ENCODE measurements at regions not wholly inside any gene's neighbourhood (a gene's known extent, or its start where the extent isn't known, plus 50 kb on each side); places are given as distances from the start of the nearest gene placed in this dataset.
A peak's percentile ranks its signal among the peaks of the same experiment; 100 is the strongest.
"Not testable (repeated sequence)": the region's sequence is repeated elsewhere in the genome, so short reads cannot be mapped to it uniquely, and the experiment has no call there.

GRCh38 chr6:153312634-153313033 lies 181.6 kb upstream of the RGS17 start:
- DNase-seq (ENCODE audit: low read depth): peak; percentile 56
- TF ChIP-seq CTCF (IDR thresholded peaks at IDR 0.05; ENCODE audit: control insufficient read depth, extremely low read depth, insufficient read depth): peak; percentile 77

GRCh38 chr6:153309651-153310050 lies 178.6 kb upstream of the RGS17 start:
- TF ChIP-seq CTCF (IDR thresholded peaks at IDR 0.05; ENCODE audit: control insufficient read depth, extremely low read depth, insufficient read depth): no peak
- H3K4me3 ChIP-seq (ENCODE audit: low read depth, low read length): no peak overlapping the region
- DNase-seq (ENCODE audit: low read depth): no peak

More at GRCh38 chr6:153312634-153313033, 181.6 kb upstream of the RGS17 start:
- no peak overlapping the region for H3K4me3 ChIP-seq (ENCODE audit: low read depth, low read length)

GRCh38 chr6:153302133-153302532 lies 171.1 kb upstream of the RGS17 start:
- no peak for DNase-seq (ENCODE audit: low read depth)
- H3K4me3 ChIP-seq (ENCODE audit: low read depth, low read length): no peak overlapping the region
- no peak for TF ChIP-seq CTCF (IDR thresholded peaks at IDR 0.05; ENCODE audit: control insufficient read depth, extremely low read depth, insufficient read depth)

GRCh38 chr6:153301602-153302001 lies 170.5 kb upstream of the RGS17 start:
- no peak overlapping the region for H3K4me3 ChIP-seq (ENCODE audit: low read depth, low read length)
- no peak for TF ChIP-seq CTCF (IDR thresholded peaks at IDR 0.05; ENCODE audit: control insufficient read depth, extremely low read depth, insufficient read depth)
- no peak for DNase-seq (ENCODE audit: low read depth)

- not testable (repeated sequence) for H3K4me3 ChIP-seq (ENCODE audit: low read depth, low read length); DNase-seq (ENCODE audit: low read depth)
Measured at GRCh38 chr6:153282456-153282855, 151.4 kb upstream of the RGS17 start.

GRCh38 chr6:153275997-153276396 lies 144.9 kb upstream of the RGS17 start:
- H3K4me3 ChIP-seq (ENCODE audit: low read depth, low read length): no peak overlapping the region
- TF ChIP-seq CTCF (IDR thresholded peaks at IDR 0.05; ENCODE audit: control insufficient read depth, extremely low read depth, insufficient read depth): no peak
- DNase-seq (ENCODE audit: low read depth): no peak

GRCh38 chr6:153272201-153272980 lies 141.3 kb upstream of the RGS17 start:
- H3K4me3 ChIP-seq (ENCODE audit: low read depth, low read length): no peak overlapping the region
- no peak for DNase-seq (ENCODE audit: low read depth)
- TF ChIP-seq CTCF (IDR thresholded peaks at IDR 0.05; ENCODE audit: control insufficient read depth, extremely low read depth, insufficient read depth): no peak
